Upper lobe of left lung (tissue), 4 donors: ENCODE measurements at regions not wholly inside any gene's neighbourhood (a gene's known extent, or its start where the extent isn't known, plus 50 kb on each side); places are given as distances from the start of the nearest gene placed in this dataset.

Source experiments
- CTCF ChIP-seq, 6 experiments: fragments of 450-650 bp in 4 of 6; fragments of 200-600 bp in 2 of 6; sonication (generic) in 2 of 6; IDR thresholded peaks; one replicate each; pipeline ENCODE4 v1.5.1; 2016 to 2019; ENCODE audit warnings: antibody characterized with exemption in 6 of 6
- EP300 ChIP-seq, 4 donors: sonication (generic); formaldehyde crosslinking; IDR thresholded peaks; one replicate each; pipeline ENCODE4 v1.5.1; 2017; ENCODE audit warnings: antibody characterized with exemption in 4 of 4, control low read depth in 2 of 4
- POLR2A ChIP-seq, 4 donors: fragments of 450-650 bp; IDR thresholded peaks; one replicate each; pipeline ENCODE4 v1.5.1; 2016 to 2017; ENCODE audit warnings: antibody characterized with exemption in 4 of 4, mild to moderate bottlenecking in 2 of 4
- POLR2AphosphoS5 ChIP-seq, 2 donors: sonication (generic); formaldehyde crosslinking; IDR thresholded peaks; one replicate each; pipeline ENCODE4 v1.5.1; 2017; ENCODE audit warnings: antibody characterized with exemption in 2 of 2

GRCh38 chr15:69636169-69636915, 183.7 kb downstream of the RPLP1 start:
- TF ChIP-seq CTCF (IDR thresholded peaks at IDR 0.05) (no peak), POLR2A (IDR thresholded peaks at IDR 0.05) (no peak), POLR2AphosphoS5 (IDR thresholded peaks at IDR 0.05) (no peak), EP300 (IDR thresholded peaks at IDR 0.05) (no peak)
